B cell (primary cell): ENCODE measurements at regions not wholly inside any gene's neighbourhood (a gene's known extent, or its start where the extent isn't known, plus 50 kb on each side); places are given as distances from the start of the nearest gene placed in this dataset.

ENCODE experiments used
- ATAC-seq: fragments of 200-7000 bp; cut with Tn5 transposase; one replicate; pipeline ENCODE4 v1.10.0; 2021; ENCODE audit warnings: low read depth, mild to moderate bottlenecking, moderate number of reproducible peaks, moderate library complexity
- CTCF ChIA-PET: fragments of 350-600 bp; sonication (Branson Sonifier 250); formaldehyde crosslinking; loops from one replicate; lab custom pipeline; 2021; ENCODE audit warnings: antibody characterized with exemption, inconsistent platforms; lab: Charles Lee
- POLR2A ChIA-PET: fragments of 350-600 bp; sonication (Branson Sonifier 250); formaldehyde crosslinking; loops from one replicate; lab custom pipeline; 2021; ENCODE audit warnings: antibody characterized with exemption; lab: Charles Lee
- DNase-seq: peaks from one replicate; pipeline ENCODE4 v3.0.0; 2013
- H2AFZ ChIP-seq: 2 replicates; pipeline ENCODE4 v1.6.1; 2012; ENCODE audit warnings: mild to moderate bottlenecking, low read depth, low read length; ENCODE audit not compliant: insufficient read depth, poor library complexity, severe bottlenecking
- H3K27ac ChIP-seq, 2 donors: 1 replicate in 1 of 2; 2 replicates in 1 of 2; pipeline ENCODE4 v1.5.1; 2012 to 2013; ENCODE audit warnings: low read length in 2 of 2, mild to moderate bottlenecking in 2 of 2, moderate library complexity in 1 of 2
- H3K27me3 ChIP-seq, 4 experiments: fragments of 200-600 bp in 1 of 4; sonication (generic) in 1 of 4; replicated peaks in 1 of 4; 1 replicate in 2 of 4; 2 replicates in 2 of 4; pipeline versions ENCODE4 v1.6.1 to v1.7.0; 2013 to 2016; ENCODE audit warnings: low read length in 3 of 4, mild to moderate bottlenecking in 2 of 4, mixed read lengths in 1 of 4, moderate library complexity in 1 of 4; ENCODE audit not compliant: insufficient read depth in 4 of 4, control insufficient read depth in 3 of 4; ENCODE audit errors: control extremely low read depth in 1 of 4
- H3K36me3 ChIP-seq, 2 experiments: replicated peaks in 1 of 2; 1 replicate in 1 of 2; 2 replicates in 1 of 2; pipeline versions ENCODE4 v1.6.1 to v1.7.1; 2013; ENCODE audit warnings: low read length in 1 of 2; ENCODE audit not compliant: insufficient read depth in 2 of 2, control insufficient read depth in 1 of 2; ENCODE audit errors: control extremely low read depth in 1 of 2, extremely low read depth in 1 of 2
- H3K4me1 ChIP-seq, 2 donors: fragments of 200-600 bp in 1 of 2; sonication (generic) in 1 of 2; 1 replicate in 1 of 2; 2 replicates in 1 of 2; pipeline versions ENCODE4 v1.5.1 to v1.6.1; 2013 to 2017; ENCODE audit warnings: low read length in 2 of 2; ENCODE audit not compliant: control insufficient read depth in 2 of 2, insufficient read depth in 2 of 2
- H3K4me2 ChIP-seq: replicated peaks from 2 replicates; pipeline ENCODE3; 2012; ENCODE audit warnings: mild to moderate bottlenecking, low read depth, low read length; ENCODE audit not compliant: poor library complexity, severe bottlenecking
- H3K4me3 ChIP-seq, 5 experiments: fragments of 200-600 bp in 1 of 5; sonication (generic) in 1 of 5; 1 replicate in 3 of 5; 2 replicates in 2 of 5; pipeline versions ENCODE4 v1.5.1 to v1.7.0; 2011 to 2016; ENCODE audit warnings: low read length in 4 of 5, mild to moderate bottlenecking in 4 of 5, low read depth in 2 of 5, control low read depth in 1 of 5, moderate library complexity in 1 of 5; ENCODE audit not compliant: insufficient read depth in 1 of 5; ENCODE audit errors: control extremely low read depth in 1 of 5, extremely low read depth in 1 of 5
- H3K79me2 ChIP-seq: fragments of 200-600 bp; sonication (generic); one replicate; pipeline ENCODE4 v1.6.0; 2016; ENCODE audit warnings: low read length; ENCODE audit not compliant: control insufficient read depth, insufficient read depth
- H3K9ac ChIP-seq: fragments of 200-600 bp; sonication (generic); 2 replicates; pipeline ENCODE4 v1.6.1; 2017; ENCODE audit warnings: mild to moderate bottlenecking, low read length, moderate library complexity
- H3K9me3 ChIP-seq, 3 donors: one replicate each; pipeline versions ENCODE4 v1.6.1 to v1.7.1; 2013; ENCODE audit warnings: low read length in 2 of 3; ENCODE audit not compliant: control insufficient read depth in 2 of 3, insufficient read depth in 1 of 3; ENCODE audit errors: control extremely low read depth in 1 of 3
- H4K20me1 ChIP-seq: 2 replicates; pipeline ENCODE4 v1.6.0; 2012; ENCODE audit warnings: mild to moderate bottlenecking, low read length; ENCODE audit not compliant: insufficient read depth, control insufficient read depth, poor library complexity, severe bottlenecking
- H3K27ac Mint-ChIP-seq: one replicate; pipeline ENCODE4 v1.8.0; 2021; ENCODE audit warnings: mixed read lengths
- H3K27me3 Mint-ChIP-seq: one replicate; pipeline ENCODE4 v1.8.0; 2021; ENCODE audit warnings: mixed read lengths
- H3K4me1 Mint-ChIP-seq: one replicate; pipeline ENCODE4 v1.8.0; 2021; ENCODE audit warnings: mixed read lengths
- H3K4me3 Mint-ChIP-seq: one replicate; pipeline ENCODE4 v1.8.0; 2021; ENCODE audit warnings: mixed read lengths
- H3K9me3 Mint-ChIP-seq: one replicate; pipeline ENCODE4 v1.8.0; 2022; ENCODE audit warnings: mixed read lengths; ENCODE audit not compliant: insufficient read depth
- CTCF ChIP-seq: fragments of 200-600 bp; IDR thresholded peaks from one replicate; pipeline ENCODE4 v1.8.0; 2022; ENCODE audit warnings: antibody characterized with exemption, mild to moderate bottlenecking
- EZH2 ChIP-seq: IDR thresholded peaks from 2 replicates; pipeline ENCODE4 v1.6.1; 2012; ENCODE audit warnings: borderline replicate concordance, low read depth, mild to moderate bottlenecking, moderate library complexity, low read length; ENCODE audit not compliant: insufficient read depth, poor library complexity, severe bottlenecking
- WGBS: methylation state at CpG from one replicate; pipeline ENCODE4 v1.1.5; 2013; ENCODE audit warnings: missing lambda C conversion rate; ENCODE audit not compliant: insufficient coverage; 5-methylcytosine and 5-hydroxymethylcytosine counted together
- intact Hi-C: fragments of 100-400 bp; cut with micrococcal nuclease; formaldehyde crosslinking; loops from one replicate; pipeline ENCODE4 v1.10.0; 2022

GRCh38 chr12:130058926-130059472 is 103.3 kb upstream of the FZD10 start:
- 89% methylated on average over 11 of the region's 13 CpGs for WGBS

GRCh38 chr12:130063866-130064265 is 98.4 kb upstream of the FZD10 start:
- no peaks in the 10 kb centered on the region for H4K20me1 ChIP-seq
- no peaks in the 10 kb centered on the region for H3K27me3 ChIP-seq
- Mint-ChIP-seq H3K27me3 (no peaks in the 10 kb centered on the region), H3K4me1 (no peaks in the 10 kb centered on the region), H3K27ac (no peak overlapping the region), H3K9me3 (no peaks in the 10 kb centered on the region), H3K4me3 (no peak overlapping the region)
- ChIA-PET CTCF (no interaction called here), POLR2A (no interaction called here)
- ATAC-seq (no peak), DNase-seq (no peak)
- no peak for TF ChIP-seq CTCF
- no peak for TF ChIP-seq EZH2
- intact Hi-C loops: no loop called here
- H3K4me1 ChIP-seq: no peaks in the 10 kb centered on the region
- no peak overlapping the region for H3K27ac ChIP-seq
- H3K36me3 ChIP-seq: no peaks in the 10 kb centered on the region
- H3K9ac ChIP-seq: no peak overlapping the region
- H3K79me2 ChIP-seq: no peaks in the 10 kb centered on the region
- no peak overlapping the region for H2AFZ ChIP-seq
- H3K9me3 ChIP-seq: peaks cover 0 to 30% (median 0%) of the 10 kb centered on the region in 3 donors
- WGBS: 80% methylated on average over 9 of the region's 9 CpGs
- no peak overlapping the region for H3K4me3 ChIP-seq
- no peak overlapping the region for H3K4me2 ChIP-seq

More at GRCh38 chr12:130058926-130059472, 103.3 kb upstream of the FZD10 start:
- Histone ChIP-seq H3K9ac (no peak overlapping the region), H3K4me1 (no peaks in the 10 kb centered on the region), H3K27me3 (no peaks in the 10 kb centered on the region), H3K4me3 (no peak overlapping the region), H3K27ac (no peak overlapping the region), H4K20me1 (no peaks in the 10 kb centered on the region), H2AFZ (no peak overlapping the region), H3K4me2 (no peak overlapping the region), H3K9me3 (peaks cover 0 to 34% (median 0%) of the 10 kb centered on the region in 3 donors), H3K79me2 (no peaks in the 10 kb centered on the region), H3K36me3 (no peaks in the 10 kb centered on the region)
- Mint-ChIP-seq H3K4me1 (no peaks in the 10 kb centered on the region), H3K27me3 (no peaks in the 10 kb centered on the region), H3K4me3 (no peak overlapping the region), H3K27ac (no peak overlapping the region), H3K9me3 (no peaks in the 10 kb centered on the region)
- DNase-seq (no peak), ATAC-seq (no peak)
- TF ChIP-seq CTCF (no peak), EZH2 (no peak)
- ChIA-PET POLR2A (no interaction called here), CTCF (no interaction called here)
- intact Hi-C loops: no loop called here
